Keratinocyte (primary cell): ENCODE measurements at regions not wholly inside any gene's neighbourhood (a gene's known extent, or its start where the extent isn't known, plus 50 kb on each side); places are given as distances from the start of the nearest gene placed in this dataset.

Experiments used
- DNase-seq: peaks from one replicate; pipeline ENCODE4 v3.0.0-alpha.2; 2011; ENCODE audit warnings: low read depth, missing footprints, low spot score
- FAIRE-seq: peaks from 2 replicates; lab custom pipeline; 2011; peaks lifted over from hg19 to GRCh38; lab: Jason Lieb, UNC
- H2AFZ ChIP-seq: 2 replicates; pipeline ENCODE4 v1.6.0; 2012; ENCODE audit warnings: low read length, control low read depth, inconsistent platforms; ENCODE audit not compliant: control insufficient read depth
- H3K27ac ChIP-seq: 2 replicates; pipeline ENCODE4 v1.5.1; 2011; ENCODE audit warnings: low read length; ENCODE audit not compliant: control insufficient read depth, insufficient read depth
- H3K27me3 ChIP-seq: 3 replicates; pipeline ENCODE4 v1.6.0; 2011; ENCODE audit warnings: low read length; ENCODE audit not compliant: control insufficient read depth, insufficient read depth; ENCODE audit errors: extremely low read depth
- H3K36me3 ChIP-seq, 2 experiments: 2 replicates in 1 of 2; 3 replicates in 1 of 2; pipeline ENCODE4 v1.5.1; 2011; ENCODE audit warnings: low read length in 2 of 2, mild to moderate bottlenecking in 1 of 2; ENCODE audit not compliant: control insufficient read depth in 2 of 2, insufficient read depth in 2 of 2; ENCODE audit errors: extremely low read depth in 1 of 2
- H3K4me1 ChIP-seq: 3 replicates; pipeline ENCODE4 v1.5.1; 2011; ENCODE audit warnings: low read length; ENCODE audit not compliant: control insufficient read depth, insufficient read depth; ENCODE audit errors: extremely low read depth
- H3K4me2 ChIP-seq: 3 replicates; pipeline ENCODE4 v1.6.0; 2011; ENCODE audit warnings: low read depth, low read length; ENCODE audit not compliant: control insufficient read depth, insufficient read depth; ENCODE audit errors: extremely low read depth
- H3K4me3 ChIP-seq, 3 experiments: fragments of 200-600 bp in 1 of 3; sonication (generic) in 1 of 3; 2 replicates in 2 of 3; 3 replicates in 1 of 3; pipeline ENCODE4 v1.5.1; 2011 to 2016; ENCODE audit warnings: low read length in 3 of 3, mild to moderate bottlenecking in 3 of 3, control low read depth in 2 of 3, inconsistent platforms in 1 of 3, low read depth in 1 of 3, mixed read lengths in 1 of 3, mixed run types in 1 of 3, moderate library complexity in 1 of 3; ENCODE audit not compliant: control insufficient read depth in 2 of 3, insufficient read depth in 2 of 3; ENCODE audit errors: extremely low read depth in 1 of 3
- H3K79me2 ChIP-seq: 2 replicates; pipeline ENCODE4 v1.6.0; 2012; ENCODE audit warnings: low read length; ENCODE audit not compliant: control insufficient read depth, insufficient read depth
- H3K9ac ChIP-seq: 3 replicates; pipeline ENCODE4 v1.6.0; 2011; ENCODE audit warnings: low read length; ENCODE audit not compliant: control insufficient read depth, insufficient read depth; ENCODE audit errors: extremely low read depth
- H3K9me1 ChIP-seq: 3 replicates; pipeline ENCODE4 v1.6.0; 2011; ENCODE audit warnings: low read length; ENCODE audit not compliant: control insufficient read depth, insufficient read depth; ENCODE audit errors: extremely low read depth
- H3K9me3 ChIP-seq: 2 replicates; pipeline ENCODE4 v1.5.1; 2012; ENCODE audit warnings: low read depth, low read length; ENCODE audit not compliant: control insufficient read depth
- H4K20me1 ChIP-seq: 3 replicates; pipeline ENCODE4 v1.6.0; 2011; ENCODE audit warnings: low read length; ENCODE audit not compliant: control insufficient read depth, insufficient read depth; ENCODE audit errors: extremely low read depth
- CTCF ChIP-seq, 3 experiments: IDR thresholded peaks in 1 of 3; conservative IDR thresholded peaks in 1 of 3; optimal IDR thresholded peaks in 1 of 3; 2 replicates in 2 of 3; 3 replicates in 1 of 3; pipeline versions ENCODE3 to v1.5.1; 2011; ENCODE audit warnings: low read length in 3 of 3, mild to moderate bottlenecking in 3 of 3, moderate library complexity in 2 of 3, control low read depth in 1 of 3, inconsistent platforms in 1 of 3; ENCODE audit not compliant: insufficient read depth in 2 of 3; ENCODE audit errors: extremely low read depth in 1 of 3
- EZH2 ChIP-seq: IDR thresholded peaks from one replicate; pipeline ENCODE4 v1.6.1; 2012; ENCODE audit warnings: inconsistent platforms, mild to moderate bottlenecking, low read length, moderate library complexity
- dilution Hi-C: fragments of 300-500 bp; cut with MboI; formaldehyde crosslinking; loops from one replicate; pipeline ENCODE4 v1.7.0; 2020; ENCODE audit warnings: low sequenced_read_pairs; ENCODE audit not compliant: extremely low pct_ligation_motif_present

- Histone ChIP-seq H3K79me2 (no peaks in the 10 kb centered on the region), H2AFZ (no peak overlapping the region), H3K4me2 (no peak overlapping the region), H3K27me3 (no peaks in the 10 kb centered on the region), H3K9me3 (no peaks in the 10 kb centered on the region), H3K4me1 (no peaks in the 10 kb centered on the region), H3K27ac (no peak overlapping the region), H3K9ac (no peak overlapping the region), H3K9me1 (no peaks in the 10 kb centered on the region), H4K20me1 (no peaks in the 10 kb centered on the region), H3K4me3 (no peak overlapping the region), H3K36me3 (no peaks in the 10 kb centered on the region)
- dilution Hi-C loops, result no loop called here
- FAIRE-seq (no peak), DNase-seq (no peak)
- no peak for TF ChIP-seq EZH2
These were observed 987.3 kb downstream of the ADGRL2 start for GRCh38 chr1:82788038-82788437.

- dilution Hi-C loops, result no loop called here
- no peak overlapping the region for H3K4me3 ChIP-seq
- no peak overlapping the region for H3K9ac ChIP-seq
- H3K9me3 ChIP-seq, result no peaks in the 10 kb centered on the region
- H3K36me3 ChIP-seq, result no peaks in the 10 kb centered on the region
- no peak overlapping the region for H3K27ac ChIP-seq
- no peaks in the 10 kb centered on the region for H3K27me3 ChIP-seq
- no peak overlapping the region for H2AFZ ChIP-seq
- no peaks in the 10 kb centered on the region for H3K79me2 ChIP-seq
- no peaks in the 10 kb centered on the region for H3K9me1 ChIP-seq
- TF ChIP-seq CTCF (optimal IDR thresholded peaks at IDR 0.05 in 1 of 3, IDR thresholded peaks at IDR 0.05 in 1 of 3, conservative IDR thresholded peaks at IDR 0.05 in 1 of 3; ENCODE audit: extremely low read depth in 1 of 3, insufficient read depth in 2 of 3, low read length in 3 of 3) (no peak), EZH2 (no peak)
- no peak for FAIRE-seq
- H4K20me1 ChIP-seq, result no peaks in the 10 kb centered on the region
- no peak overlapping the region for H3K4me2 ChIP-seq
- no peaks in the 10 kb centered on the region for H3K4me1 ChIP-seq
- no peak for DNase-seq
These were observed 986.1 kb downstream of the ADGRL2 start for GRCh38 chr1:82786883-82787282.

GRCh38 chr1:82785268-82785790, 984.6 kb downstream of the ADGRL2 start:
- no peaks in the 10 kb centered on the region for H3K27me3 ChIP-seq
- H4K20me1 ChIP-seq, result no peaks in the 10 kb centered on the region

More at GRCh38 chr1:82785268-82785790, 984.6 kb downstream of the ADGRL2 start:
- H3K27ac ChIP-seq, result no peak overlapping the region
- H2AFZ ChIP-seq, result no peak overlapping the region
- no peaks in the 10 kb centered on the region for H3K79me2 ChIP-seq
- H3K4me2 ChIP-seq, result no peak overlapping the region
- no peak overlapping the region for H3K4me3 ChIP-seq
- no peak overlapping the region for H3K9ac ChIP-seq
- no peaks in the 10 kb centered on the region for H3K9me1 ChIP-seq
- H3K36me3 ChIP-seq, result no peaks in the 10 kb centered on the region
- no peaks in the 10 kb centered on the region for H3K9me3 ChIP-seq
- TF ChIP-seq EZH2 (no peak), CTCF (optimal IDR thresholded peaks at IDR 0.05 in 1 of 3, IDR thresholded peaks at IDR 0.05 in 1 of 3, conservative IDR thresholded peaks at IDR 0.05 in 1 of 3; ENCODE audit: extremely low read depth in 1 of 3, insufficient read depth in 2 of 3, low read length in 3 of 3) (no peak)
- DNase-seq (no peak), FAIRE-seq (no peak)
- dilution Hi-C loops, result no loop called here
- H3K4me1 ChIP-seq, result no peaks in the 10 kb centered on the region
